Stimulated activated naive CD4-positive, alpha-beta T cell (primary cell): ENCODE measurements at regions not wholly inside any gene's neighbourhood (a gene's known extent, or its start where the extent isn't known, plus 50 kb on each side); places are given as distances from the start of the nearest gene placed in this dataset.
"Not testable (repeated sequence)": the region's sequence is repeated elsewhere in the genome, so short reads cannot be mapped to it uniquely, and the experiment has no call there.

Experiments used
- DNase-seq, 6 experiments: peaks; one replicate each; lab custom pipeline; 2025; lab: John Stamatoyannopoulos, UW

DNA sequence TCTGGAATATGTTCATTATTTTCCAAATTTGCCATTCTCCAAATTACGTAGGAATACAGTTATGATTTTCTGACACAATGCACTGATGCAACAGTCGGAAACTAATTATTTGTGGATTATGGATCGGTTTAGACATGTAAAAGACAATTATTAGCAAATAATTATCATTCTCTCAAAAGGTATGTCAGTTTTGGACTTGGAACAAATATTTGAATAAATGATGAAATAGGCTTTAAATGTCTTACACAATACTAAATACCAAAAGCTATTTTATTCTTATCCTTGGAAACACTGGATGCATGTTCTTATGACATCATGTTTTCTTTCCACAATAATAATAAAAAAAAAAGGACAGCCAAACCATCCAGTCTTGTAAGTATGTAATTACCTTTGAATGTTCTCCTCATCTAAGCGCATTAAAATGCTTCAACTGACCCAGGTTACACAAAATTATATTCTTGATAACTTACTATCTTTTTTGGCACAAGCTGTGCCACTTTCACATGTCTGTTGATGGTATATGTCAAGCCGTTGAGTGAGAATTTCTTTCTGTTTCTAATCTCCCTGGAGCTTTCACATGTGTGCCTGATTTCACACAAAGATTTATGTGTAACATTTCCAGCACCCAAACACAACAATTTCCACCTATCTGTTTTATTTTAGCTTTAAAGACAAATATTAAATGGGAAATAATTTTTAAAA is 238.5 kb upstream of the ZNF385D start:
- no peak for DNase-seq

DNA sequence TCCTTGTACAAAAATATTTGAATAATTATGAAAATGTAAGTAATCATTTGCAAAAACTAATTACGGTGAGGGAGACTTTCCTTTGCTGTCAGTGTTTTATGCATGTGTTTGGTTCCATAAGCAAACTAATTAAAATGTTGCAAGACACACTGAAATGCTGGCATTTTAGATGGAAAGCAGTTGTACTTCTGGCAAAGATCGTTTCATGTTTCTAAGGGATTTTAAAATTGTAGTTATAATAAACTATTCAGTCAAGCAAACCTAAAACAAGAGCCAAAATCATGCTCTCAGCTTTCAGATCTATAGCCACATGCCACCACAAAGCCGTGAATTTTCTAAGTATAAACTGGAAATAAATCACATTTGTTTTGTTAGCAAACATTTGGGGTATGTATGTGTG is 240.1 kb upstream of the ZNF385D start:
- no peak for DNase-seq

DNA sequence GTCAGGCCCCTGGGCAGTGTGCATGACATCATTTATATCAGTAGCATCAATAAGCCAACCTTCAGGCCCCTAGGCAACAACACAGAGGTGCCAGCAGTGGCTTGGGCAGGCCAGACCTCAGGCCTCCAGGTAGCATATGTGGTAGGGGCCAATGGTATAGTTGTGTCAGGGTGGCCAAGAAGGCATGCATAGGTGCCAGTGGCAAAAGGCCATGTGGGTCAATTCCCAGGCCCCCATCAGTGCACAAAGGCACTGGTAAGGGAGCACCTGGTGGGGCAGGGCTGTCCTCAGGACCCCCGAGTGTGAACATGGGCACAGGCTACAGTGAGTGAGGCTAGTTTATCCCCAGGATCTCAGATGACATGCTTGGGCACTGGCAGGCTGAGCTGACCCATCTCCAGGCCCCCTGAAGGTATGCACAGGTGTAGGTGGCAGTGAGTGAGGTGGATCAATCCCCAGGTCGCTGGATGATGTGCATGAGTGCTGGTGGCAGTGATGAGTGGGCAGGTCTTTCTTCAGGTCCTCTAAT is 244.1 kb upstream of the ZNF385D start:
- no peak for DNase-seq

DNA sequence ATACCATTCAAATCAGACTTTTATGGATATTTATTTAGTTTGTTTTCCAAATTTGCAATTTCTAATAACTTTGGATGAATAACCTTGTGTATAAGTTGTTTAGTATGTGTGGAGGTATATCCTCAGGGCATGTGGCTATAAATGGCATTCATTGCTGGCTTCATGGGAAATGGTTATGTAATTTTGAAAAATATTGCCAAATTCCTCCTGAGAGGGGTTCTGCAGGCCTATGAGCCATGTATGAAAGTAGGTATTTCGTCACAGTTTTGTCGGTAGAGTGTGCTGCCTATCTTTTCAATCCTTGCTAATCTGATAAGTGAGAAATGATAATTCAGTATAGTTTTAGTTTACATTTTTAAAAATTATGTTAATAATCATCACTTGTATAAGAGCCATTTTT is 256.4 kb upstream of the ZNF385D start:
- DNase-seq = no peak

DNA sequence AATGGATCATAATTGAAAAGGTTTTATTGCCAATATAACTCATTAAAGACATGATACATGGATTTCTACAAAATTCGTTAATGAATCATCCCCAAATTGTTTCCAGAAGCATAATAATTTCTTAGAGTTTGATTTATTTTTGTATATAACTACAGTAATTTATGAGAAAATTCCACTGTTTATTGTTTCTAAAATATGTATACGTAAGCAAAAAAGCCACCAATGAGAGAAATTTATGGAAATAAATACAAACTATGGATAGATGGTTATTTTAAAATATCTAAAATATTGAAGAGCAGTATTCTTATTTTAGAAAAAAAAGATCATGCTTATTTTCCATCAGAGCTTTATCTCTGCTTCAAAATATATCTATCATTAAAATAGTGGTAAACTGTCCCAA is 260.0 kb upstream of the ZNF385D start:
- no peak for DNase-seq

DNA sequence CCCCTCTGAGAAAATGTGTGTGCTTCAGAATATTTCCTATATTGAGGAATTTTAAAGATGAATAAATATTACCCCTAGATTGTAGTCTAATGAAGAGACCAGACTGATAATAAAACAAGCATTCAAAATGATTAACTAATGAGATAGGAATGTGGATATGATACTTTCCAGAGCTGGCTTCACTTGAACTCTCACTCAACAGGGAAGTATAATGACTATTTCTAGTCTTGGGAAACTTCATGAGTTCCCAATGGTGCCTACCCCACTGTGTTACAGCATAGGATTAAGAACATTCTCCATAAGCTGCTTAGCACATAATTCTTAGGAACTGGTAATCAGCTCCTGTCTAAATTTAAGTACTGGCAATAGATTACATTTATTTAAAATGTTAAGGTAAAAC is 261.5 kb upstream of the ZNF385D start:
- DNase-seq = no peak

DNA sequence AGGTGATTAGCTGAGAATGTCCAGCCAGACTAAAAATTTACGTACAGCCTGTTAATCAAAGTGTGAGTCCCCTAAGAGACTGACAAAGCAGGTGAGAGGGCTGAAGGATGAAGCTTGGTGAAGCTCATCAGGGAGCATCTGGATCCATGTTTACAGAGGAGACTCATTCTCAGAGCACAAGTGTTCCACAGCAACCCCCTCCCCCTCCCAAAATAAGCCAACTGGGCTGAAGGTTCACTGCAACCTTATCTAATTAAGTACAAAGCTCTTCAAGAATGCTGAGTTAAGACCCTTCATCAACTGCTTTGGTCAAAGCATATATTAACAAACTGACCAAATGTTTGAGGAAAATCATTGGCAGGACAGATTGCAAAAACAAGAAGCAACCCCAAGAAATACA is 262.6 kb upstream of the ZNF385D start:
- no peak for DNase-seq

DNA sequence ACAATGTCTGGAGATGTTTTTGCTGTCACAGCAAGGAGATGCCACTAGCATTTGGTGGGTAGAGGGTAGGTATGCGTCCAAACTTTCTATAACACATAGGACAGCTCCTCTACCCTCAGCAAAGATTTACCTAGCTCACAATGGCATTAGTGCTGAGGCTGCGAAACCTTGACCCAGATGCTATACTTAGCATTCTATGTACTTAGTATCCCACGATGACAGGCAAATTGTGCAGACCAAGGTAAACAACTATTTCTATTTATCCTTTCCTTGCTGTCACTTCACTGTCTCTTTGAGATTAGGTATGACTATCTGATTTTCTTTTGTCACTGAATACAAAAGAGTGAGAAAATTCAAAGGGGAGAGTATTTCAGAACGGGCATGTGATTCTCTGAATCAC is 265.2 kb upstream of the ZNF385D start:
- DNase-seq = no peak

DNA sequence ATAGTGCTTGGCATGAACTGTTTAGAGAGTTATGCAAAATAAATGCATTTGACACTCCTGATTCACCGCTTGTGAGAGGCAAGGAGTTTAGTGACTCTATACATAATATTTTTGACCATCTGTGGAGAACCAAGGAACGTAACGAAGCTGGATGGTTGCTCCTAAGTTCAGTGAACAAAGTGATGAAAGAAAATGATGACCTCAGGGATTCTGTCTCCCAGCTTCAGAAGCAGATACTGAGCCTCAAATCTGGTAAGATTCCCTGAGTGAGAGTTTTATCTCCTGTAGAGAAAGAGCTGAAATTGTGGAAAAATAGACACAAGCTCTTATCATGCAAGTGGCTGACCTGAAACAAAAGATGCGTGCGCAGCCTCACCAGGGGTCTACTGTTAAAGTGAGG is 273.6 kb upstream of the ZNF385D start:
- not testable (repeated sequence) for DNase-seq

DNA sequence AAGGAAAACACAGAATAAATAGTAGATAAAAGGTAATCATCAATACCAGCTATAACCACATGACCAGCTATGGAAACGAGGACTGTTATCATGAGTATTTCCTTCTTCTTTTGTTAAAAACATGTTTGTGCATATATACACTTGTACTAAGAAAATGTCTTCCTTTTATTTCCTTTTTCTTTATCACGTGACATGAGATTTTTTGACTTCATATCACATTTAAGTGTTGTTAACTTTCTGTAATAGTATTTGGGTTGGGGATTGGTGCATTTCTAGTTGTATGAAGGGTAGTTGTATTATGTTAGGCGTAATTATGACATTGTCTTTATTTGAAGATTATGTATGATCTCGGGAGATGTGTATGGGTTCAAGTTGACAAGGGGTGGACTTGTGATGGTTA is 278.5 kb upstream of the ZNF385D start:
- DNase-seq = no peak

DNA sequence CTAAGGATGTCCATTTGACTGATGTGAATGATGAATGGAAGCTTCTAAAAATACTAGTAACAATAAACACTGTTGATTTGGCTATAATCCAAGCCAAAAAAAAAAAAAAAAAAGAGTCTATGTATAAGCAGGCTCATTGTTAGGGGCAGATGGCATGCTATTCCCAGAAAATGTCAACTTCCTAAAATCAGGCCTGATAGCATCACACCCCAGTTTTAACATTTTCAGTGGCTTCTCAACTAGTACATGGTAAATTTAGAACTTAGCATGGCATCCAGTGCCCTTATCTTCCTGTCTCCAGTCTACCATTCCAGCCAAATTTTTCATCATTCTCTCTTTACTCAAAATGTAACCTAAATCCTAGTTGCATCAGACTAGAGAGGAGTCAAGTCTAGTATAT is 288.2 kb upstream of the ZNF385D start:
- DNase-seq = no peak

DNA sequence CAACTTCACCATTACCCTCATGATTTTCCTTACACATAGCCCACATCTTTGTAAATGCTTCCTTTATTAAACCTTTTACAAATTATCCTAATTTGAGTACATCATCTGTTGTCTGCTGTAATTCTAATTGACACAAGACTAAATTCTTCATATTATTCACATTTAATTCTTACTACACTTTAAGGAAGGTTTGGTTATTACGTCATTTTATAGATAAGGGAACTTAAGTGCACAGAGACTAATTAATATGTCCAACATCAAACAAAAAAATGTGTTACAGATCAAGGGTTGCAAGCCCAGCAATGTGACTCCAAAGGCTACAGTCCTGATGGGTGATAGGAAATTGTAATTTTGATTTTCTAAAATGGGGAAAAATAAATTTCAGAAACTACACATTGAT is 289.1 kb upstream of the ZNF385D start:
- no peak for DNase-seq

DNA sequence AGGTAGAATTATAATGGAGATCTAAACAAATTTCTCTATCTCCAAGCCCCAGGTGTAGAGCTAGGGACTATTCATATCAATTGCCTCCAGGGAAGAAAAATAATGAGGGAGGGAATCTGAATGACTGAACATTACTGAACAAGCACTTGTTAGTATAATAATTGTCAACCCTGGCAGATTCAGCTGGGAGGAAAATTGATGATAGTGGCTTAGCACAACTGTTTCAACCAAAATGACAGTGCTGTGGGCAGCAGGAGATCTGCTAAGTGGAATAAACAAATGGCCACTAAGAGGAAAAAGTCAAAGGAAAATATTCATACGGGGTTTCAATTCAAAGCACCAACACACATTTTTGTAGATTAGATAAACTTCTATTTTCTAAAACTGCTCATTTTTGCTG is 294.9 kb upstream of the ZNF385D start:
- no peak for DNase-seq

DNA sequence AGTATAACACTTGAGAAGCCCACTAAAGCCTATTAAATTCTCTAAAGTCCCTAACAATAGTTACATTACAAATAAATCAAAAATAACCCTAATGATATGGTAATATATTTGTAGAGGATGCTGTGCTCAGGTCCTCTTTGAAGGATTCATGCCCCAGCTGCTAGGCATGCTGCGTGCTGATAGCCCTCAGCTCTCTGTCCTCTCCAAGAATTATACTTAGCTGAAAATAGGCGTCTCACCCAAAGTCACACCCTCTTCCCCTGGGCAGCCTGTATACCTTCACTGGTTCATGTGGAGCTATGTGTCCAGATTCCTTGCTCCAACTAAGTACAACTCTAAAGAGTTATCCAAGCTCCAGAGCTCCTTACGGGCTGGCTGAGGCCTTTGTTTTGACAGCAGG is 312.5 kb upstream of the ZNF385D start:
- DNase-seq = no peak

DNA sequence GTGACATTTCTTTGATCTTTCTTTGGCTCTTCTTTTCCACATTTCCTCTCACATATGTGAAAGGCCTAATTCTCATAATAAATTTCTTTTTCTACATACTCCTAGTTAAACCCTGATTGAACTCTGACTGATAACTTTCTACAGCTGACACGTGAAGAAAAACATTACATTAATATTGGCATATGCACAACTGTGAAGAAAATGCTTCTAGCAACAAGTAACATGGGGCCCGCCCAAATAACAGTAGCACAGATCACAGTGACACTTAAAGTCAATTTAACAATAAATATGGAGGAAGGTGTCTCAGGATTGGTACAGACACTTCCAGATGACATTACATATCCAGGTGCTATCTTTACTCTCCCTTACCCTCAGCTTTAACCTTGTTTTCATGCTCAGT is 317.6 kb upstream of the ZNF385D start:
- no peak for DNase-seq

DNA sequence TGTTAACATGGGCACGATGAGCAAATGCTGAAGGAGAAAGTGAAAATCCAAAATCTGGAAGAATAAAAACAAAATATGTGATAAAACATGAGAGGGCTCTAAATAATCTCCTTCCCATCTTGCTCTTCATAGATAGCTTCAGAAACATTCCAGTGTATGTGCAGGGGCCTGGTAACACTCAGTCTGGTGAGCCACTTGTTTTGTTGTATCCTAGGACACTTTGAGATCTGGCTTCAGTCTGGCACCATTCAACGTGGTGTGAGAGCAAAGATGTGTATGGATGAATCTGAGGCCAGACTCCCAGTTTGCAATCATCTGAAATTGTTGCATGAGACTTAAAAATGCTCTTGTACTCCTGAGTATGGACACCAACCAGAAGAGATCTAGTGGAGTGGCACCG is 337.2 kb upstream of the ZNF385D start:
- DNase-seq = no peak

DNA sequence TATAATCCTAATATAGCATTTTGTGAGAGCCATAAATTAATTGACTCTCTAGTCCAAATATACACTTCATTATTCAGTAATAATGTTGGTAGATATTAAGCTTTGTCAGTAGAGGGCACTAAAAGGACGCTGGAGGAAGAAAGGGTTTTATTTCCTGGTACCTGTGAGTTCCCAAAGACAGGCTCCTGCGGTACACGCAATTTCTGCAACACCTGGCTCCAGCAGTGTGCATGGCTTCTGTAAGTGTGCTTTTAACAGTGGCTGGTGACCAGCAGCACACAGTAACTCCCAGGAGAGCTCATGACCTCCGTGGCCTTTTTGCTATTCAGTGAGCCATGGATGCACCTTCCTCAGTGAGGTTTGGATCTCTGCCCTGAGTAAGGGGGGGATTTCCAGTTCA is 338.3 kb upstream of the ZNF385D start:
- DNase-seq = no peak

DNA sequence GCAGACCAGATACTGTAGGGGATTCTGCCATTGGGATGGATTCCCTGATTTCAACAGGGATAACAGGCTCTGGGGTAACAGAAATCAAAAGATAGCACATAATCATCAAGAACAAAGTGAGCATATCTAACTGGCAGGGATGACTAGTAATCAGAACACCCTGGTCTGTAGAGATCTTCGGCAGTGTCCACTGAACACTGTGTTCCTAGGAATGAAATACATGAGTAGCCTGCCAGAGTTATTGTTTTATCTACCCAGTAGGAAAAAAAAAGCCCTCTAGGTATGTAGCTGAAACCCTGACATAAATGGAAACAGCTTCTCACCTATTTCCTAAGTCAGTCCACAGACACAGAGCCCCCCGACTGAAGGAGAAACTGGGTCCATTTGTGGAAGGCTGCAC is 340.3 kb upstream of the ZNF385D start:
- DNase-seq = no peak

DNA sequence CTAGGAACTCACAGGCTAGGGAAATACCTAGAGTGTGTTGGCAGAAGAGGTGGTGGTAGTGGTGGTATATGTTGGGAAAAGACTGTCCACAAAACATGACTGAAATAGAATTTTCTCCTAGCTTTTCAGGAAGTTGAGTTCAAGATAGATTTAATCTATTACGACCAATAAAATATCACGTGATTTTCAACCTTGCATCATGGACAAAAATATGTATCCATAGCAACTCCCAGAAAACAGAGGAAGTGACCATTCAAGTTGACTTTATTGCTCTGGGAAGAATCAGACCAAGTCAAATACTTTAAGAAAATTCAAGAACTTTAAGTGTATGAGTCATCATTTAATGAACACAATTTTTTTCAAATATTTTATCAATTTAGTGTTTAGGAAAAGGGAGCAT is 347.0 kb upstream of the ZNF385D start:
- no peak for DNase-seq

DNA sequence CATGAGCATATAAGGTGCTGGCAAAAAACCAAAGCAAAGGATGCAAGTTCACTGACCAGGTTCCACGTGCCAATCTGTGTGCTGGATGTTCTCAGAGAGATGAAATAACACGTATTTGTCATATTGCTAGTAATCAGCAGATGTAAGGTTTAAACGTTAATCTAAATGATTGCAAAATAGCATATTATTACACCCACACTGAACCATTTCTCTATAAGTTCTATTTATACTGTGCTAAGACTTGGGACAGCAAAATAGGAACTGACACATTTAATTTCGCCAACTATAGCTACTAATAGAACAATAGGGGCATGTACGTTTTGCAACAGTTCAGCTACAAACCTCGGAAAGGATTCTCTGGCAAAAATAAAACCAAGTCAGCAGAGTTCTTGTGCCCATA is 350.3 kb upstream of the ZNF385D start:
- DNase-seq = no peak

DNA sequence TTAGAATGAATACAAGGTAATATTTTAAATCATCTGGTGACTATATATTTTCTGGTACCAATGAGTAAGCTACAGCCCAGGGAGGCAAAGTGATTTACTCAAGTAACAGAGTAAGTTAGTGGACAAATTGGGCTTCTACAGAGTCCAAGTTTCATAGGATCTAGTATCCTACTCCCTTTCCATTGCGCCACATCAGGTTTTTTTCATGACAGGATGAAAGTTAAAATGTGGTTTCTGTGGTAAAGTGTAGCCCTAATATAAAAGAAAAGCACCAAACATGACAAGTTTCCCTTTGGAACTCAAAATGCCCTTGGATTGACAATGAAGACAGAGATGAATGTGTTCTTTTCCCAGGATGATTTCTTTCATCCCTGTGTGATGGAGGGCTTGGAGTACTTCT is 350.8 kb upstream of the ZNF385D start:
- no peak for DNase-seq

DNA sequence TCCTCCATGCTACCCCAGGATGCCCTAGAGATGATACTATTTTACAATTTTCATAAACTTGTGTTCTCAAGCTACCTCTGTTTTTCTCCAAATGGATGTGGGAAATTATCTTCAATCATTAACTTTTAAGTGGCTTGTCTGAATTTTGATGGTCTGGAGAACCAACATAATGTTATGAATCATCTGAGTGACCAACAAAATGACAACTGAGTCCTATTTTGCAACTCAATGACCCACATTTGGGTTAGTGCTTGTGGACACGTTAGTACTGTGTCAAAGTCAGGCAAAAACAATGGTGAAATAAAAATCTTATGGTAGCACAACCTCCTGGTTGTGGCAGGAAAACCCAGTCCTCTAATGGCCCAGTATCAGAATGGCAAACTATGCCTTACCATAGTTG is 352.4 kb upstream of the ZNF385D start:
- DNase-seq = no peak

DNA sequence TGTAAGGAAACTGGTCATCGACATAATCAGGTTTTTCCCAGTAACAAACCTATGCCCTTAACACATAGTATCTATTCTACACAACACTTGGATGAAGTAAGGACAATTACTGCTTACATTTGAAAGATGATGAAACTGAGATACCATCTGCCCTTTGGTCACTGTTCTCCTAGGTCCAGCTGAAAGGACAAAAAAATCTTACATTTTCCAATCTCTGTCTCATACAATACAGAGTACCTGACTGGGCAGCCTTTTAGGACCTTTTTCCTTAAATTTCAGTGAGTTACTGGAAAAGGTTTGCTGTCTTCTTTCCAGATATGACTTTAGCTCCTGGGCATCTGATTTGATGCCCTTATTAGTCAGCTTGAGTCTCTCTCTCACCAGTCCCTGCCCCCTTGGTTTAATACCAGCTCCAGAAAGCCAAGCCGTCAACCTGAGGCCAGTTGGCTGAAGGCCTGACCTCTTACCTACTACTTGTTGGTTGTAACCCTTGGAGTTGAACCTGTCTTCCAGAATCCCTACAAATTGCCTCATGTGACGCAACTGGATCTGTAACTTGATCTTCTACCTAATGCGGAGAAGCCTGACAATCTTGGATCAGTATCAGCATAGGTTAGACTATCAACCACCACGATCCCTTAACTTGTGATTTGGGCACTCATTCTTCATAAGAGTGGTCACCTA is 355.3 kb upstream of the ZNF385D start:
- DNase-seq = no peak

DNA sequence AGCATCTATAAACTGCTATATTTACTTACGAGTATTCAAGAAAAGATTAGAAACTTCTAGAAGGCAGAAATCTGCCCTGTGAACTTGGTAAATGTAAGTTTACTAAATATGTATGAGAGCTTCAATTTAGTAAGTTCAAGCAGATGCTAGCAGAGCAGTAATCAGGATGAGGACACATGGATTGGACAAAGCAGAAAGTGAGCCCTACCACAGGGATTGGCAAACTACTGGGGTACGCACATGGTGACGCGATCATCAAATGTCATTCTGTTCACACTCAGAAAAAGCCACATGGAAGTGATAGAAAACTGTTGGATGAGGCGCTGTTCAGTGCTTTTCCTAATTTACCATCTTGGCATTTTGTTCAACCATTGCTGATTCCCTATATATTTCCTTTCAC is 360.2 kb upstream of the ZNF385D start:
- DNase-seq = no peak
